ENCODE measurements at regions not wholly inside any gene's neighbourhood (a gene's known extent, or its start where the extent isn't known, plus 50 kb on each side); places are given as distances from the start of the nearest gene placed in this dataset.

DNA sequence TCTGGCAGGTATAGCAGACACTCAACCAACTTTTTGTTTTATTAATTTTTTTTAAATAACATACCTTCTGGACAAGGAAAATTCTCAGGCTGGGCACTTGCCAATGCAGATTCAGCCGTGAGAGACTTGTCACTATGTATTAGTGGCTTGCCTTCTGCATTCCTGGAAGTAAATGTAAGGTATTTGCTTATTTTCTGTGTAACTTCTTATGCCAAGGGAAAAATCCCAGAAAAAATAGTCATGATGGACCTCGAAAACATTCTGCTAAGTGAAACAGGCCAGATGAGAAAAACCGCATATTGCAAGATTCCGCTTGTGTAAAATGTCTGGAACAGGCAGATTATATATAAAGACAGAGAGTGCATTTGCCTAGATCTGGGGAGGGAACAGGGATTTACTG is 260.3 kb upstream of the DAPK1 start:
- no peaks in the 10 kb centered on the region for H3K4me1 ChIP-seq (ENCODE audit: control insufficient read depth, low read depth, low read length)
- H3K27me3 ChIP-seq (ENCODE audit: control insufficient read depth, insufficient read depth, low read length) = no peaks in the 10 kb centered on the region
- H3K27ac ChIP-seq (ENCODE audit: low read length) = no peak overlapping the region
- H3K36me3 ChIP-seq (ENCODE audit: control insufficient read depth, low read depth, low read length) = no peaks in the 10 kb centered on the region
- no peak overlapping the region for H3K4me3 ChIP-seq (ENCODE audit: low read length)
- no peaks in the 10 kb centered on the region for H3K9me3 ChIP-seq (ENCODE audit: control insufficient read depth, low read depth, low read length)
- no peak overlapping the region for H3K9ac ChIP-seq (ENCODE audit: low read length)

GRCh38 chr9:87238545-87238944 is 259.1 kb upstream of the DAPK1 start:
- H3K36me3 ChIP-seq (ENCODE audit: control insufficient read depth, low read depth, low read length) = no peaks in the 10 kb centered on the region
- no peak overlapping the region for H3K4me3 ChIP-seq (ENCODE audit: low read length)
- no peaks in the 10 kb centered on the region for H3K9me3 ChIP-seq (ENCODE audit: control insufficient read depth, low read depth, low read length)

GRCh38 chr9:87239312-87239711 is 258.4 kb upstream of the DAPK1 start:
- H3K27me3 ChIP-seq (ENCODE audit: control insufficient read depth, insufficient read depth, low read length) = no peaks in the 10 kb centered on the region
- no peaks in the 10 kb centered on the region for H3K36me3 ChIP-seq (ENCODE audit: control insufficient read depth, low read depth, low read length)
- H3K9me3 ChIP-seq (ENCODE audit: control insufficient read depth, low read depth, low read length) = no peaks in the 10 kb centered on the region
- H3K4me1 ChIP-seq (ENCODE audit: control insufficient read depth, low read depth, low read length) = no peaks in the 10 kb centered on the region
- H3K27ac ChIP-seq (ENCODE audit: low read length) = no peak overlapping the region
- H3K4me3 ChIP-seq (ENCODE audit: low read length) = no peak overlapping the region
- H3K9ac ChIP-seq (ENCODE audit: low read length) = no peak overlapping the region

More at GRCh38 chr9:87238545-87238944, 259.1 kb upstream of the DAPK1 start:
- H3K4me1 ChIP-seq (ENCODE audit: control insufficient read depth, low read depth, low read length) = no peaks in the 10 kb centered on the region
- no peak overlapping the region for H3K9ac ChIP-seq (ENCODE audit: low read length)
- no peak overlapping the region for H3K27ac ChIP-seq (ENCODE audit: low read length)
- no peaks in the 10 kb centered on the region for H3K27me3 ChIP-seq (ENCODE audit: control insufficient read depth, insufficient read depth, low read length)

GRCh38 chr9:87243602-87244001 is 254.1 kb upstream of the DAPK1 start:
- H3K4me3 ChIP-seq (ENCODE audit: low read length) = no peak overlapping the region
- no peak overlapping the region for H3K27ac ChIP-seq (ENCODE audit: low read length)
- H3K27me3 ChIP-seq (ENCODE audit: control insufficient read depth, insufficient read depth, low read length) = no peaks in the 10 kb centered on the region

DNA sequence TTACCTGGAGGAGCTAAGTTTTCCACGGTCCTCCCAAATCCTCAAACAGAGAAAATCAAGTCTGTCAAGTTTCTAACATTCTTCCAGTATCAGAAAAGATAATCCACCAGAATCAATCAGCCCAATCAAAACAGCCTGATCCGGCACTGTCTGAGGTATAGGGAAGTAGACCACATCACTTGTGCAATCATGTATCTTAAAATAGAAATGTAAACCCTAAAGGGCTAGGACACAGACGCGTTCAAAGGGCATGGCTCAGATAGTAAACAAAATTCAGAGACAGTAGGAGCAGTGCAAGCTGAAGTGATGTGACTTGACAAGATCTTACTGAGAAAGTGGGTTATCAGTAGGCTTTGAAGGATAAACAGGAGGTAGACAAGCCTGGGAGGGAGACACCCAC is 252.4 kb upstream of the DAPK1 start:
- no peak overlapping the region for H3K4me3 ChIP-seq (ENCODE audit: low read length)
- H3K9me3 ChIP-seq (ENCODE audit: control insufficient read depth, low read depth, low read length) = no peaks in the 10 kb centered on the region
- no peaks in the 10 kb centered on the region for H3K36me3 ChIP-seq (ENCODE audit: control insufficient read depth, low read depth, low read length)
- H3K4me1 ChIP-seq (ENCODE audit: control insufficient read depth, low read depth, low read length) = no peaks in the 10 kb centered on the region
- H3K27ac ChIP-seq (ENCODE audit: low read length) = no peak overlapping the region
- no peaks in the 10 kb centered on the region for H3K27me3 ChIP-seq (ENCODE audit: control insufficient read depth, insufficient read depth, low read length)
- no peak overlapping the region for H3K9ac ChIP-seq (ENCODE audit: low read length)

More at GRCh38 chr9:87243602-87244001, 254.1 kb upstream of the DAPK1 start:
- Histone ChIP-seq H3K9ac (ENCODE audit: low read length) (no peak overlapping the region), H3K4me1 (ENCODE audit: control insufficient read depth, low read depth, low read length) (no peaks in the 10 kb centered on the region), H3K9me3 (ENCODE audit: control insufficient read depth, low read depth, low read length) (no peaks in the 10 kb centered on the region), H3K36me3 (ENCODE audit: control insufficient read depth, low read depth, low read length) (no peaks in the 10 kb centered on the region)

GRCh38 chr9:87247097-87247496 is 250.6 kb upstream of the DAPK1 start:
- H3K9me3 ChIP-seq (ENCODE audit: control insufficient read depth, low read depth, low read length) = no peaks in the 10 kb centered on the region
- H3K27me3 ChIP-seq (ENCODE audit: control insufficient read depth, insufficient read depth, low read length) = no peaks in the 10 kb centered on the region
- H3K36me3 ChIP-seq (ENCODE audit: control insufficient read depth, low read depth, low read length) = no peaks in the 10 kb centered on the region
- H3K4me3 ChIP-seq (ENCODE audit: low read length) = no peak overlapping the region
- H3K27ac ChIP-seq (ENCODE audit: low read length) = no peak overlapping the region
- H3K9ac ChIP-seq (ENCODE audit: low read length) = no peak overlapping the region
- no peaks in the 10 kb centered on the region for H3K4me1 ChIP-seq (ENCODE audit: control insufficient read depth, low read depth, low read length)

DNA sequence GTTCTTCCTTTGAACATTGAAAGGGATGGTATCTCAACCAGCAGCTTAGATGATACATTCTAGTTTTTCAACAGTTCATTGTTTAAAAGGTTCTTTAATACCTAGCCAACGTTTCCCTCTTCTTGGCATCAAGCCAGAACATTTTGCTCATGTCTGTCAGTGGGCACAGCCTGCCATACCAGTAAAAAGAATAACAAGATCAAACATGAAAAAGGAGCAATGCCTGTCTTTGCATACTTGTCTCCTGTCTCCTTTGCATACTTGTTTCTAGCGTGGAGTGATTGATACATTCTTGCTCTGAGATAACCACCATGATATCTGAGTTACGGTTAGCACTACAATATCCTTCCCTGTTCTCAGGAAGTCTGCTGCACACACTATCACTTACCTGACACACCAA is 248.6 kb upstream of the DAPK1 start:
- Histone ChIP-seq H3K27ac (ENCODE audit: low read length) (no peak overlapping the region), H3K4me3 (ENCODE audit: low read length) (no peak overlapping the region), H3K9ac (ENCODE audit: low read length) (no peak overlapping the region), H3K36me3 (ENCODE audit: control insufficient read depth, low read depth, low read length) (no peaks in the 10 kb centered on the region), H3K9me3 (ENCODE audit: control insufficient read depth, low read depth, low read length) (no peaks in the 10 kb centered on the region), H3K4me1 (ENCODE audit: control insufficient read depth, low read depth, low read length) (no peaks in the 10 kb centered on the region), H3K27me3 (ENCODE audit: control insufficient read depth, insufficient read depth, low read length) (no peaks in the 10 kb centered on the region)

- no peak overlapping the region for H3K27ac ChIP-seq (ENCODE audit: low read length)
- no peak overlapping the region for H3K9ac ChIP-seq (ENCODE audit: low read length)
- no peaks in the 10 kb centered on the region for H3K9me3 ChIP-seq (ENCODE audit: control insufficient read depth, low read depth, low read length)
- H3K27me3 ChIP-seq (ENCODE audit: control insufficient read depth, insufficient read depth, low read length) = no peaks in the 10 kb centered on the region
- H3K36me3 ChIP-seq (ENCODE audit: control insufficient read depth, low read depth, low read length) = no peaks in the 10 kb centered on the region
- H3K4me3 ChIP-seq (ENCODE audit: low read length) = no peak overlapping the region
- H3K4me1 ChIP-seq (ENCODE audit: control insufficient read depth, low read depth, low read length) = no peaks in the 10 kb centered on the region
These were observed 247.5 kb upstream of the DAPK1 start for GRCh38 chr9:87250205-87250604.

- Histone ChIP-seq H3K9ac (ENCODE audit: low read length) (no peak overlapping the region), H3K9me3 (ENCODE audit: control insufficient read depth, low read depth, low read length) (no peaks in the 10 kb centered on the region), H3K27me3 (ENCODE audit: control insufficient read depth, insufficient read depth, low read length) (no peaks in the 10 kb centered on the region), H3K27ac (ENCODE audit: low read length) (no peak overlapping the region), H3K4me3 (ENCODE audit: low read length) (no peak overlapping the region), H3K4me1 (ENCODE audit: control insufficient read depth, low read depth, low read length) (no peaks in the 10 kb centered on the region), H3K36me3 (ENCODE audit: control insufficient read depth, low read depth, low read length) (no peaks in the 10 kb centered on the region)
These were observed 242.1 kb upstream of the DAPK1 start for GRCh38 chr9:87255431-87256155.

DNA sequence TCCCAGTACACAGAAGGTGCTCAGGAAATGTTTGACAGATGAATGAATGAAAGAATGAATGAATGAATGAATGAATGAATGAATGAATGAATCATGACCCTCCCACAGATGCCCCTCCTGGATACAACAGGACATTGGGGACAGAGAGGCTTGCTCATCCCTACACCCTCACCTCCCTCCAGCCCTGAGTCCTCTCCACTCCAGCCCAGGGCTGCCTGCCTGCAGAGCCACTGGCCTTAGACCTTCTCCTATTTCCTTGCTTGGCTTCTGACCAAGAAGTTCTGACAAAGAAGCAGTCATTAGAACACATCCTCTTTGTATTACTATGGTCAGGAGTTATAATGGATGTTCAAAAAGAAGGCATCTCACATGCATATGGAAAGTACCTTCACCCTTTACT is 240.7 kb upstream of the DAPK1 start:
- H3K4me3 ChIP-seq (ENCODE audit: low read length) = no peak overlapping the region
- H3K27ac ChIP-seq (ENCODE audit: low read length) = no peak overlapping the region
- H3K4me1 ChIP-seq (ENCODE audit: control insufficient read depth, low read depth, low read length) = no peaks in the 10 kb centered on the region
- no peak overlapping the region for H3K9ac ChIP-seq (ENCODE audit: low read length)
- H3K9me3 ChIP-seq (ENCODE audit: control insufficient read depth, low read depth, low read length) = no peaks in the 10 kb centered on the region
- no peaks in the 10 kb centered on the region for H3K27me3 ChIP-seq (ENCODE audit: control insufficient read depth, insufficient read depth, low read length)
- no peaks in the 10 kb centered on the region for H3K36me3 ChIP-seq (ENCODE audit: control insufficient read depth, low read depth, low read length)

DNA sequence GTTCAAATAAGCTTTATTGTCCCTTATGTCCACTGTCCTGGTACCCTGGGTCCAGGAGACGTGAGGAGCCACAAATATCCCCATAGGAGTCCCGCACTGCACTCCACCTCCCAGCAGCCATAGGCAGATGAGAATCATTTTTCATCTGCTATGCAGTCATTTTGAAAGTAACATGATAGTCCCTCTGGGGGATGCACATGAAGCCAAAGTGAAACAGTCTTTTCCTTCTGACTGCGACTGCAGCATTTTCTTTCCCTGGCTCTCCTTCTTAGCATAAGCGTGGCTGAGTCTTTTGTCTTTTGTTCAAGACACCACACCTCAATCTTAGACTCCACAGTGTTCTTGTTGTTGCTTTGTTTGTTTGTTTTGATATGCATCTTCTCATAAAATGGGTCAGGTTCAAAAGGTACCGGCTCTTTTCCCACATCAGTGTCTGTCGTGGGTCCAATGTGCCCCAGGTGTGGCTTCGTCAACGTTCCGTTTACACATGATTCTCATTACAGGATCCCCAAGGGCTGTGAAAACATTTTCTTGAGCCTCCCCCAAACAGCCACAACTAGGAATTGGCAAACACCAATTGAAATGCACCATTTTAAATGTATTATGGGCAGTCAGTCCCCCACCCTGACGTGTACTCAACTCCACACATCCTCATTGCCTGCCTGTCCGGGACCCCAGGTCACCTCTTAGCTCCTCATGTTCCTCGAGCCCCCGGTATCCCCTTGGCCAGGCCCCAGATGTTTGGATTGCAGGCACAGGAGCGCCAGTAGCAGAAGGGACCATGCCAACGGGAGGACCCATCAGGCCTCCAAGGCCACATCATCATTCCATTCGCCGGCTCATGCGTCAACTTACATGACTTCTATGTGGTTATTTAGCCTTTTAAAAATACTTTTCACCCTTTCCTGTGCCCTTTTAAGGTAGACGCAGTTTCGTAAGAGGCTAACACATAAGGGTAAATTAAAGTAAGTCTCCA is 237.8 kb upstream of the DAPK1 start:
- Histone ChIP-seq H3K9me3 (ENCODE audit: control insufficient read depth, low read depth, low read length) (no peaks in the 10 kb centered on the region), H3K36me3 (ENCODE audit: control insufficient read depth, low read depth, low read length) (no peaks in the 10 kb centered on the region), H3K4me3 (ENCODE audit: low read length) (no peak overlapping the region), H3K27ac (ENCODE audit: low read length) (no peak overlapping the region), H3K27me3 (ENCODE audit: control insufficient read depth, insufficient read depth, low read length) (no peaks in the 10 kb centered on the region), H3K9ac (ENCODE audit: low read length) (no peak overlapping the region), H3K4me1 (ENCODE audit: control insufficient read depth, low read depth, low read length) (no peaks in the 10 kb centered on the region)
